Colonic mucosa (tissue), 4 donors: ENCODE measurements at regions not wholly inside any gene's neighbourhood (a gene's known extent, or its start where the extent isn't known, plus 50 kb on each side); places are given as distances from the start of the nearest gene placed in this dataset.

Experiments
- DNase-seq: peaks from one replicate; pipeline ENCODE4 v3.0.0-alpha.2; 2020
- H3K27ac ChIP-seq: fragments of 200-600 bp; one replicate; pipeline ENCODE4 v1.8.0; 2021
- H3K27me3 ChIP-seq: fragments of 200-600 bp; one replicate; pipeline ENCODE4 v1.8.0; 2021
- H3K36me3 ChIP-seq: fragments of 200-600 bp; one replicate; pipeline ENCODE4 v1.8.0; 2021
- H3K4me1 ChIP-seq: fragments of 200-600 bp; one replicate; pipeline ENCODE4 v1.8.0; 2021; ENCODE audit warnings: mild to moderate bottlenecking
- H3K4me3 ChIP-seq: fragments of 200-600 bp; one replicate; pipeline ENCODE4 v1.8.0; 2021
- H3K9ac ChIP-seq, 2 donors: one replicate each; pipeline ENCODE4 v1.7.0; 2013; ENCODE audit warnings: control low read depth in 2 of 2, low read depth in 2 of 2, low read length in 2 of 2
- H3K9me3 ChIP-seq: fragments of 200-600 bp; one replicate; pipeline ENCODE4 v1.8.0; 2021
- CTCF ChIP-seq: fragments of 200-600 bp; IDR thresholded peaks from one replicate; pipeline ENCODE4 v1.8.0; 2022; ENCODE audit warnings: antibody characterized with exemption, mild to moderate bottlenecking
- intact Hi-C: fragments of 100-400 bp; cut with DNase I; formaldehyde crosslinking; loops from one replicate; pipeline ENCODE4 v1.14.1; 2022
- donor health status: healthy.
- donor health status: DM: no; HTN: no; CAD: no.
- donor health status: DM: no; HTN: no; CAD: no.

- intact Hi-C loops: no loop called here
- Histone ChIP-seq H3K9ac (no peak overlapping the region), H3K27ac (no peak overlapping the region), H3K9me3 (no peaks in the 10 kb centered on the region), H3K4me3 (no peak overlapping the region), H3K36me3 (no peaks in the 10 kb centered on the region), H3K27me3 (no peaks in the 10 kb centered on the region), H3K4me1 (no peaks in the 10 kb centered on the region)
- no peak for DNase-seq
- no peak for TF ChIP-seq CTCF
These were observed 383.9 kb upstream of the PCDH9 start for GRCh38 chr13:67614013-67614412.

GRCh38 chr13:67588607-67589006, 358.5 kb upstream of the PCDH9 start:
- Histone ChIP-seq H3K4me3 (no peak overlapping the region), H3K9me3 (no peaks in the 10 kb centered on the region), H3K36me3 (no peaks in the 10 kb centered on the region), H3K4me1 (no peaks in the 10 kb centered on the region), H3K27ac (no peak overlapping the region), H3K9ac (no peak overlapping the region), H3K27me3 (no peaks in the 10 kb centered on the region)
- no peak for TF ChIP-seq CTCF
- intact Hi-C loops: no loop called here
- DNase-seq: no peak

GRCh38 chr13:67577361-67577760, 347.2 kb upstream of the PCDH9 start:
- no peaks in the 10 kb centered on the region for H3K9me3 ChIP-seq
- intact Hi-C loops: no loop called here
- H3K27ac ChIP-seq: no peak overlapping the region
- no peak for DNase-seq
- H3K27me3 ChIP-seq: no peaks in the 10 kb centered on the region
- no peaks in the 10 kb centered on the region for H3K36me3 ChIP-seq
- no peaks in the 10 kb centered on the region for H3K4me1 ChIP-seq
- no peak overlapping the region for H3K9ac ChIP-seq
- TF ChIP-seq CTCF: no peak
- H3K4me3 ChIP-seq: no peak overlapping the region

GRCh38 chr13:67574320-67575233, 344.4 kb upstream of the PCDH9 start:
- TF ChIP-seq CTCF: no peak
- no peak for DNase-seq
- Histone ChIP-seq H3K4me3 (no peak overlapping the region), H3K9me3 (no peaks in the 10 kb centered on the region), H3K27ac (no peak overlapping the region), H3K36me3 (no peaks in the 10 kb centered on the region), H3K27me3 (no peaks in the 10 kb centered on the region), H3K4me1 (no peaks in the 10 kb centered on the region), H3K9ac (no peak overlapping the region)
- intact Hi-C loops: no loop called here

- H3K4me3 ChIP-seq: no peak overlapping the region
- H3K27ac ChIP-seq: no peak overlapping the region
- TF ChIP-seq CTCF: no peak
- no peaks in the 10 kb centered on the region for H3K9me3 ChIP-seq
- no peaks in the 10 kb centered on the region for H3K27me3 ChIP-seq
- intact Hi-C loops: no loop called here
- no peak for DNase-seq
- no peaks in the 10 kb centered on the region for H3K4me1 ChIP-seq
- H3K36me3 ChIP-seq: no peaks in the 10 kb centered on the region
- no peak overlapping the region for H3K9ac ChIP-seq
These were observed 338.1 kb upstream of the PCDH9 start for GRCh38 chr13:67568205-67568604.
